ENCODE measurements at regions not wholly inside any gene's neighbourhood (a gene's known extent, or its start where the extent isn't known, plus 50 kb on each side); places are given as distances from the start of the nearest gene placed in this dataset.

- no peak for ATAC-seq (replicated peaks in 6 of 8)
- in situ Hi-C loops (cut with MboI; ENCODE audit: low pct_unique_long_range_greater_than_20kb in 2 of 9, low sequenced_read_pairs in 9 of 9, unreplicated experiment in 9 of 9) = no loop called here
- H3K4me1 ChIP-seq (replicated peaks in 1 of 2) = peaks cover 15 to 28% of the 10 kb centered on the region in 2 donors
- H3K4me3 ChIP-seq = no peak overlapping the region
- 89 to 100% (median 97%) methylated on average over 1 to 6 of the region's 11 CpGs; no CpG with 5 or more reads in 6 of the 10 experiments for WGBS, 10 experiments
- no peak overlapping the region for H3K27ac ChIP-seq
Observed at GRCh38 chr13:40388617-40389016, 277.8 kb downstream of the FOXO1 start.

GRCh38 chr13:40389081-40389641, 277.3 kb downstream of the FOXO1 start:
- peaks cover 15 to 28% of the 10 kb centered on the region in 2 donors for H3K4me1 ChIP-seq (replicated peaks in 1 of 2)
- in situ Hi-C loops (cut with MboI; ENCODE audit: low pct_unique_long_range_greater_than_20kb in 2 of 9, low sequenced_read_pairs in 9 of 9, unreplicated experiment in 9 of 9) = no loop called here
- no peak overlapping the region for H3K4me3 ChIP-seq
- H3K27ac ChIP-seq = no peak overlapping the region
- no peak for ATAC-seq (replicated peaks in 6 of 8)
- 57 to 100% (median 85%) methylated on average over 1 to 5 of the region's 10 CpGs; no CpG with 5 or more reads in 4 of the 10 experiments for WGBS, 10 experiments

- Histone ChIP-seq H3K4me3 (no peak overlapping the region), H3K27ac (no peak overlapping the region), H3K4me1 (replicated peaks in 1 of 2) (peaks cover 15 to 28% of the 10 kb centered on the region in 2 donors)
- WGBS, 10 experiments = 0 to 100% (median 33%) methylated on average over 1 to 8 of the region's 9 CpGs; no CpG with 5 or more reads in 3 of the 10 experiments
- peak in 5 of 8 experiments; percentile 92 to 96 (median 93) for ATAC-seq (replicated peaks in 6 of 8)
- in situ Hi-C loops (cut with MboI; ENCODE audit: low pct_unique_long_range_greater_than_20kb in 2 of 9, low sequenced_read_pairs in 9 of 9, unreplicated experiment in 9 of 9) = no loop called here
Observed at GRCh38 chr13:40390401-40390916, 276.0 kb downstream of the FOXO1 start.

GRCh38 chr13:40391788-40392187, 274.7 kb downstream of the FOXO1 start:
- ATAC-seq (replicated peaks in 6 of 8) = no peak
- Histone ChIP-seq H3K4me1 (replicated peaks in 1 of 2) (peaks cover 15 to 28% of the 10 kb centered on the region in 2 donors), H3K27ac (no peak overlapping the region), H3K4me3 (no peak overlapping the region)
- in situ Hi-C loops (cut with MboI; ENCODE audit: low pct_unique_long_range_greater_than_20kb in 2 of 9, low sequenced_read_pairs in 9 of 9, unreplicated experiment in 9 of 9) = no loop called here
- 17 to 85% (median 71%) methylated on average over 1 to 5 of the region's 5 CpGs; no CpG with 5 or more reads in 1 of the 10 experiments for WGBS, 10 experiments

GRCh38 chr13:40394304-40394985, 272.0 kb downstream of the FOXO1 start:
- WGBS, 10 experiments = 72 to 100% (median 90%) methylated on average over 1 to 5 of the region's 5 CpGs; no CpG with 5 or more reads in 1 of the 10 experiments
- ATAC-seq (replicated peaks in 6 of 8) = no peak
- Histone ChIP-seq H3K27ac (no peak overlapping the region), H3K4me3 (no peak overlapping the region), H3K4me1 (replicated peaks in 1 of 2) (peaks cover 12 to 19% of the 10 kb centered on the region in 2 donors)
- in situ Hi-C loops (cut with MboI; ENCODE audit: low pct_unique_long_range_greater_than_20kb in 2 of 9, low sequenced_read_pairs in 9 of 9, unreplicated experiment in 9 of 9) = no loop called here

GRCh38 chr13:40398065-40398464, 268.4 kb downstream of the FOXO1 start:
- 89 to 100% (median 98%) methylated on average over 1 to 2 of the region's 2 CpGs; no CpG with 5 or more reads in 4 of the 10 experiments for WGBS, 10 experiments

GRCh38 chr13:40399756-40400155, 266.7 kb downstream of the FOXO1 start:
- 88 to 100% (median 92%) methylated on average over 1 to 3 of the region's 3 CpGs; no CpG with 5 or more reads in 3 of the 10 experiments for WGBS, 10 experiments
- in situ Hi-C loops (cut with MboI; ENCODE audit: low pct_unique_long_range_greater_than_20kb in 2 of 9, low sequenced_read_pairs in 9 of 9, unreplicated experiment in 9 of 9) = no loop called here
- H3K4me3 ChIP-seq = no peak overlapping the region
- no peak overlapping the region for H3K27ac ChIP-seq
- ATAC-seq (replicated peaks in 6 of 8) = no peak
- H3K4me1 ChIP-seq (replicated peaks in 1 of 2) = peaks cover 2 to 17% of the 10 kb centered on the region in 2 donors

More at GRCh38 chr13:40398065-40398464, 268.4 kb downstream of the FOXO1 start:
- ATAC-seq (replicated peaks in 6 of 8) = no peak
- H3K4me1 ChIP-seq (replicated peaks in 1 of 2) = peaks cover 2 to 12% of the 10 kb centered on the region in 2 donors
- in situ Hi-C loops (cut with MboI; ENCODE audit: low pct_unique_long_range_greater_than_20kb in 2 of 9, low sequenced_read_pairs in 9 of 9, unreplicated experiment in 9 of 9) = no loop called here
- no peak overlapping the region for H3K27ac ChIP-seq
- H3K4me3 ChIP-seq = no peak overlapping the region

- WGBS, 10 experiments = 0 to 55% (median 31%) methylated on average over 4 to 11 of the region's 13 CpGs
- no peak overlapping the region for H3K4me3 ChIP-seq
- peak; percentile 79 to 96 (median 89) for ATAC-seq (replicated peaks in 6 of 8)
- peak overlapping the region in 1 of 2 donors; percentile 37 for H3K27ac ChIP-seq
- in situ Hi-C loops (cut with MboI; ENCODE audit: low pct_unique_long_range_greater_than_20kb in 2 of 9, low sequenced_read_pairs in 9 of 9, unreplicated experiment in 9 of 9) = no loop called here
- H3K4me1 ChIP-seq (replicated peaks in 1 of 2) = peaks cover 2 to 17% of the 10 kb centered on the region in 2 donors
Observed at GRCh38 chr13:40401911-40402776, 264.3 kb downstream of the FOXO1 start.

GRCh38 chr13:40402931-40403431, 263.5 kb downstream of the FOXO1 start:
- ATAC-seq (replicated peaks in 6 of 8) = peak; percentile 32 to 82 (median 63)
- in situ Hi-C loops (cut with MboI; ENCODE audit: low pct_unique_long_range_greater_than_20kb in 2 of 9, low sequenced_read_pairs in 9 of 9, unreplicated experiment in 9 of 9) = no loop called here
- 6 to 100% (median 46%) methylated on average over 1 to 8 of the region's 9 CpGs; no CpG with 5 or more reads in 2 of the 10 experiments for WGBS, 10 experiments
- Histone ChIP-seq H3K27ac (no peak overlapping the region), H3K4me1 (replicated peaks in 1 of 2) (peaks cover 2 to 17% of the 10 kb centered on the region in 2 donors), H3K4me3 (no peak overlapping the region)

GRCh38 chr13:40403509-40404241, 262.8 kb downstream of the FOXO1 start:
- Histone ChIP-seq H3K4me3 (no peak overlapping the region), H3K27ac (no peak overlapping the region), H3K4me1 (replicated peaks in 1 of 2) (peaks cover 2 to 17% of the 10 kb centered on the region in 2 donors)
- 56 to 100% (median 88%) methylated on average over 1 to 12 of the region's 17 CpGs; no CpG with 5 or more reads in 1 of the 10 experiments for whole genome bisulfite sequencing, 10 experiments
- peak in 1 of 8 experiments; percentile 31 for ATAC-seq (replicated peaks in 6 of 8)
- in situ Hi-C loops (cut with MboI; ENCODE audit: low pct_unique_long_range_greater_than_20kb in 2 of 9, low sequenced_read_pairs in 9 of 9, unreplicated experiment in 9 of 9) = no loop called here

GRCh38 chr13:40404407-40404806, 262.0 kb downstream of the FOXO1 start:
- no peak overlapping the region for H3K27ac ChIP-seq
- 75 to 100% (median 97%) methylated on average over 1 to 5 of the region's 6 CpGs; no CpG with 5 or more reads in 1 of the 10 experiments for WGBS, 10 experiments
- H3K4me3 ChIP-seq = no peak overlapping the region
- in situ Hi-C loops (cut with MboI; ENCODE audit: low pct_unique_long_range_greater_than_20kb in 2 of 9, low sequenced_read_pairs in 9 of 9, unreplicated experiment in 9 of 9) = no loop called here
- no peak for ATAC-seq (replicated peaks in 6 of 8)
- peaks cover 2 to 17% of the 10 kb centered on the region in 2 donors for H3K4me1 ChIP-seq (replicated peaks in 1 of 2)

All from motor neuron (in vitro differentiated cells).